Ovary (tissue), 3 donors: ENCODE measurements at regions not wholly inside any gene's neighbourhood (a gene's known extent, or its start where the extent isn't known, plus 50 kb on each side); places are given as distances from the start of the nearest gene placed in this dataset.

Source experiments
- CTCF ChIP-seq, 3 donors: fragments of 450-650 bp in 2 of 3; fragments of 200-600 bp in 1 of 3; IDR thresholded peaks; one replicate each; pipeline versions ENCODE4 v1.5.1 to v1.8.0; 2016 to 2022; ENCODE audit warnings: antibody characterized with exemption in 3 of 3, mild to moderate bottlenecking in 1 of 3
- POLR2A ChIP-seq: fragments of 450-650 bp; IDR thresholded peaks from one replicate; pipeline ENCODE4 v1.6.1; 2017; ENCODE audit warnings: antibody characterized with exemption, mild to moderate bottlenecking, moderate library complexity
- donor health status: DM: no; HTN: no; CAD: no.

- TF ChIP-seq POLR2A (no peak), CTCF (IDR thresholded peaks at IDR 0.05) (no peak)
These were observed 205.0 kb downstream of the CWF19L2 start for GRCh38 chr11:107252429-107253161.
